ENCODE measurements at regions not wholly inside any gene's neighbourhood (a gene's known extent, or its start where the extent isn't known, plus 50 kb on each side); places are given as distances from the start of the nearest gene placed in this dataset.

DNA sequence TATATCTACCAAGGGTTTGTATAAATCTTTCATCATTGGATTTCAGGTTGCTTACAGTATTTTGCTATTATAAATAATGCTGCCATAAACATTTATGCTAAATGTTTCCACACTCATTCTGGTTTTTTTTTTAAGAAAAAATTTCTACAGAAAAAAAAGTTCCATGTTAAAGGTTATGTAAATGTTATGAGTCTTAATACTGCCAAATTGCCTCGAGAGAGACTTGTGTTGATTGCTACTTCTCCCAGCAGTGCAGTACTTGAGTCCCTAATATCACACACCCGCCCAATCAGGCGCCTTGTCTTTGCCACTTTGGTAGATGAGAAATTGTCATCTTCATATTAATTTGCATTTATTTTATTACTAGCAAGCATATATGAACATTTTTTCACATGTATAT, 96.7 kb upstream of the TMEM26 start:
- Histone ChIP-seq H3K9ac (ENCODE audit: control insufficient read depth, insufficient read depth, low read length) (no peak overlapping the region), H4K20me1 (ENCODE audit: control insufficient read depth, insufficient read depth) (no peaks in the 10 kb centered on the region), H3K4me1 (ENCODE audit: control insufficient read depth, insufficient read depth, low read length) (no peaks in the 10 kb centered on the region), H3K4me2 (ENCODE audit: control insufficient read depth, insufficient read depth) (no peak overlapping the region), H3K9me3 (replicated peaks; ENCODE audit: control insufficient read depth, insufficient read depth, low read length) (no peaks in the 10 kb centered on the region), H3K36me3 (ENCODE audit: control insufficient read depth in 2 of 2, insufficient read depth in 2 of 2, low read length in 1 of 2) (no peaks in the 10 kb centered on the region), H3K27ac (ENCODE audit: control insufficient read depth, insufficient read depth) (no peak overlapping the region), H2AFZ (ENCODE audit: control insufficient read depth, low read depth, low read length) (no peak overlapping the region), H3K27me3 (replicated peaks in 1 of 2; ENCODE audit: control insufficient read depth in 2 of 2, insufficient read depth in 2 of 2, low read length in 1 of 2) (no peaks in the 10 kb centered on the region), H3K4me3 (no peak overlapping the region), H3K79me2 (ENCODE audit: control insufficient read depth, insufficient read depth, low read length) (no peaks in the 10 kb centered on the region)
- WGBS (ENCODE audit: insufficient coverage, insufficient replicate concordance, low lambda C conversion rate, missing lambda C conversion rate), result 17% methylated on average over 3 of the region's 3 CpGs
- POLR2A ChIA-PET, result no interaction called here
- intact Hi-C loops (cut with micrococcal nuclease; ENCODE audit: unreplicated experiment), result no loop called here
- in situ Hi-C loops (cut with MboI), result no loop called here
- no TSS peak for BruUV-seq (replicated peaks)
- RAD21 ChIA-PET (ENCODE audit: unreplicated experiment), result no interaction called here
- FAIRE-seq, result no peak
- CTCF ChIA-PET, result no interaction called here
- DNase-seq (ENCODE audit: low read depth, low spot score), result no peak
- SMC1A ChIA-PET (ENCODE audit: uncharacterized antibody, unreplicated experiment), result no interaction called here
- ATAC-seq, result no peak
- TF ChIP-seq YY1 (IDR thresholded peaks at IDR 0.05; ENCODE audit: low read depth, low read length) (no peak), IKZF1 (conservative IDR thresholded peaks at IDR 0.05) (no peak), MLLT1 (IDR thresholded peaks at IDR 0.05) (no peak), HDAC2 (IDR thresholded peaks at IDR 0.05) (no peak), RB1 (IDR thresholded peaks at IDR 0.05; ENCODE audit: borderline replicate concordance) (no peak), TAF1 (IDR thresholded peaks at IDR 0.05; ENCODE audit: borderline replicate concordance, low read depth, low read length) (no peak), ZNF622 (IDR thresholded peaks at IDR 0.05) (no peak), BCL11A (IDR thresholded peaks at IDR 0.05; ENCODE audit: low read depth, low read length) (no peak), NFYB (IDR thresholded peaks at IDR 0.05; ENCODE audit: insufficient read depth, low read depth, low read length) (no peak), SMARCA5 (IDR thresholded peaks at IDR 0.05) (no peak), LARP7 (IDR thresholded peaks at IDR 0.05) (no peak), TCF7 (IDR thresholded peaks at IDR 0.05; ENCODE audit: borderline replicate concordance) (no peak)
- TF ChIP-seq, protein P1, sequence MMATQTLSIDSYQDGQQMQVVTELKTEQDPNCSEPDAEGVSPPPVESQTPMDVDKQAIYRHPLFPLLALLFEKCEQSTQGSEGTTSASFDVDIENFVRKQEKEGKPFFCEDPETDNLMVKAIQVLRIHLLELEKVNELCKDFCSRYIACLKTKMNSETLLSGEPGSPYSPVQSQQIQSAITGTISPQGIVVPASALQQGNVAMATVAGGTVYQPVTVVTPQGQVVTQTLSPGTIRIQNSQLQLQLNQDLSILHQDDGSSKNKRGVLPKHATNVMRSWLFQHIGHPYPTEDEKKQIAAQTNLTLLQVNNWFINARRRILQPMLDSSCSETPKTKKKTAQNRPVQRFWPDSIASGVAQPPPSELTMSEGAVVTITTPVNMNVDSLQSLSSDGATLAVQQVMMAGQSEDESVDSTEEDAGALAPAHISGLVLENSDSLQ (IDR thresholded peaks at IDR 0.05), result no peak
